ENCODE measurements at regions not wholly inside any gene's neighbourhood (a gene's known extent, or its start where the extent isn't known, plus 50 kb on each side); places are given as distances from the start of the nearest gene placed in this dataset.

GRCh38 chr6:144896871-144897270, 611.7 kb downstream of the UTRN start:
- no peak for TF ChIP-seq POLR2AphosphoS5 (IDR thresholded peaks at IDR 0.05; ENCODE audit: borderline replicate concordance, low read depth, low read length)
- TF ChIP-seq FOXP2 (optimal IDR thresholded peaks at IDR 0.05; ENCODE audit: control extremely low read depth, extremely low read length, insufficient read depth): no peak

All from SK-N-MC (cell line).